Bone marrow (tissue), 2 donors: ENCODE measurements at regions not wholly inside any gene's neighbourhood (a gene's known extent, or its start where the extent isn't known, plus 50 kb on each side); places are given as distances from the start of the nearest gene placed in this dataset.
"Not testable (repeated sequence)": the region's sequence is repeated elsewhere in the genome, so short reads cannot be mapped to it uniquely, and the experiment has no call there.

Source experiments
- DNase-seq, 2 donors: peaks; one replicate each; lab custom pipeline; 2025; lab: John Stamatoyannopoulos, UW

- DNase-seq, result no peak
These were observed 87.7 kb upstream of the KLF4 start for GRCh38 chr9:107577140-107577776.

- DNase-seq, result no peak
These were observed 81.6 kb upstream of the KLF4 start for GRCh38 chr9:107571148-107571547.

DNA sequence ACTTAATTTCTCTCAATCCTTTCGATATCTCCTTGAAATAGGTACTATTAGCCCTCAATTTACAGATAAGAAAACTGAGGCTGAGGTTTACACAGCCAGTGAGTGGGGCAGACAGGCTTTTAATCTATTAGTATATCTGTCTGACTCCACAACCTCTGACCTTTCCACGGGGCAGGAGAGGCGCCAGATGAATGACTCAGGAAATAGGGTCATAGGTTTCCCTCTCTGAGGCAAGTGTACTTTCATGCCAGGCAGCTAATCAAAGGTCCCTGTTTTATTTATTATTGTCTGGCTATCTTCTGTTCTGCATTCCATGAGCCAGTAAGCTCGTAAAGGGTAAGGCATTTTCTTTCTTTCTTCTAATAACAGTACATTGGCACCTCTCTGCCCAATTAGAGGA lies 79.6 kb upstream of the KLF4 start:
- DNase-seq, result no peak

- DNase-seq, result not testable (repeated sequence)
These were observed 78.8 kb upstream of the KLF4 start for GRCh38 chr9:107568406-107568805.

DNA sequence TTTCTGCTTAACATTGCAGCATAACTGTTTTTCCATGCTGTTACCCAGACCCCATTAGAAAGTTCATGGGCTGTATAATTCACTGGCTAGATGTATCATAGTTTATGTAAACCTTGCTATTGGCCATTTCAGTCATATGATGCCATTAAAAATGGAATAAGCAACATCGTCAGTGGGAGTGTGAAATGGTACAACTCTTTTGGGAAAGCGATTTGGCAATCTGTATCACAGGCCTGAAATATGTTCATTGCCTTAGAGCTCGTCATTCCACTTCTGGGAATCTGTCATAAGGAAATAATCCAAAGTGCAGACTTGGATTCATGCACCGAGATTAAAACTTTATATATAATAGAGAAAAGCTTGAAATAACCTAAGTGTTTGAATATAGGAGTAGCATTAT lies 77.9 kb upstream of the KLF4 start:
- DNase-seq, result no peak

- DNase-seq, result no peak
These were observed 77.1 kb upstream of the KLF4 start for GRCh38 chr9:107566611-107567061.

- DNase-seq, result no peak
These were observed 73.2 kb upstream of the KLF4 start for GRCh38 chr9:107562798-107563197.

DNA sequence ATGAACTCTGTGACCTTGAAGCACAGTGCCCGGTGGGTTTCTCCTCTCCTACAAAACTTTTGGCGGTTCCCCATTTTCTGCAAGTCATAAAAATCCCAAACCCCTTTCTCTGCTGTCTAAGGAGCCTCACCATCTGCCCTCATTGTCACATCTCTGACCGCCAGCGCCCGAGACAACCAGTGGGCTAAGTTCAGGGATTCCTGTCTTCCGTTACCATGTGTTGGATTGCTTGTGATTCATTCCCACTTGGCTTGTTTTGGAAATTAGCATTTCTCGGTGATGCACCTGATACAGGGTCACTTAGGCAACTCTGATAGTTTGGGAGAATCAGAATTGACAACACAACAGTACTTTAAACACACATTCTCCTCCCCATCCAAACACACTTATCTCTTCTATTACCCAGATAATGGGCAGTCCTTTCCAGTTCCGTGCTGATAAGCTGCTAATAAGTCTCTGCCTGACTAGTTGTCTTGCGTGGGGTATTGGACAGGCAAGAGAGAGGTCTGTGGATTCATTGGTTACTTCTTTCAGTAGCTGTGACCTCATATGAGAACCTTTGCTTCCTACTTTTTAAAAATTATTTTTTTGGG lies 70.0 kb upstream of the KLF4 start:
- DNase-seq, result no peak

GRCh38 chr9:107557236-107557990 lies 67.8 kb upstream of the KLF4 start:
- DNase-seq, result no peak

DNA sequence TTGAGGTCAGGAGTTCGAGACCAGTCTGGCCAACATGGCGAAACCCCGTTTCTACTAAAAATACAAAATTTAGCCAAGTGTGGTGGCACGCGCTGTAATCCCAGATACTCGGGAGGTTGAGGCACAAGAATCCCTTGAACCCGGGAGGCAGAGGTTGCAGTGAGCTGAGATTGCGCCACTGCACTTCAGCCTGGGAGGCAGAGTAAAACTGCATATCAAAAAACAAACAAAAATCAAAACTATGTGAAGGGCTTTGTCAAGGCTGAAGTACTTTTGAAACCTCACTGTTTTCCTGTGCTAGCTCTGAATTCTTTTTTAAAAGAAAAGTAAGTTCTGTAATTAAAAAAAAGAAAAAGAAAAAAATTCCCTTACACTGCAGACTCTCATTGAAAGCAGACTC lies 65.1 kb upstream of the KLF4 start:
- no peak for DNase-seq

DNA sequence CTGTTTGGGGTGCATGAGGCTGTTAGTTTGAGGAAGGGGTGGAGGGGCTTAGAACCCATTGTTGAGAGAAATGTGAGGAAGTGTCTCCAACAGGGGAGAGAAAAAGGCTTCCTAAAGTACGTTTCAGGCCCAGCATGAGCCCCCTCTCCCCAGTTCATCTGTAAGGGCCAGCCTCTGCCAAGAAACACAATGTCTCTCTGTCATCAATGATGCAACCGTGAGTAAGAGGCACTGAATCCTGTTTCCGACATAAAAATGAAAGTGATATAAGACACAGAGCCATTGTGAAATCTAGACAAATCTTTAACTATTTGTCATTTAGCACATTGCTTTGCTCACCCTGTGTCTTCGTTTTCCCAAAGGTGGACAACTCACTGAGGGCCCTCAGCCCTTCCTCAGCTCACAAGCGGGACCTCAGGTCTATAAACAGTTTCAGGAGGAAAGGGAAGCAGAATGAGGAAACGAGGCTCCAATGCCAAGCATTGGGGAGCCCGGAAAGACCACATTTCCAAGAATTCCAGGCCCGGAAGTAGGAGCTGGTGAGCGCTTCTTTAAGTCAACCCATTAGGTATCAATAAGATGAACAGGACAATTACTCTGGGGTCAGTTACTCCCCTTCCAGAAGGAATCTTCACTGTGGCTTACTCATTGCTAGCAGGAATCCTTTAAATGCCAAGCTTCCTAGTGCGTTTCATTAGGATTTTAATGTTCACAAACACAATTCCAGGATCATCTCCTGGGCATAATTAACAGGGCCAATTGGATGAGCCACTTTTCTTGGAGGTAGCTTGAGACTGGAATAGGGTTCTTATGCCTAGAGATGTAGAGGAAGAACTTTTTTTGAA lies 59.0 kb upstream of the KLF4 start:
- no peak for DNase-seq

DNA sequence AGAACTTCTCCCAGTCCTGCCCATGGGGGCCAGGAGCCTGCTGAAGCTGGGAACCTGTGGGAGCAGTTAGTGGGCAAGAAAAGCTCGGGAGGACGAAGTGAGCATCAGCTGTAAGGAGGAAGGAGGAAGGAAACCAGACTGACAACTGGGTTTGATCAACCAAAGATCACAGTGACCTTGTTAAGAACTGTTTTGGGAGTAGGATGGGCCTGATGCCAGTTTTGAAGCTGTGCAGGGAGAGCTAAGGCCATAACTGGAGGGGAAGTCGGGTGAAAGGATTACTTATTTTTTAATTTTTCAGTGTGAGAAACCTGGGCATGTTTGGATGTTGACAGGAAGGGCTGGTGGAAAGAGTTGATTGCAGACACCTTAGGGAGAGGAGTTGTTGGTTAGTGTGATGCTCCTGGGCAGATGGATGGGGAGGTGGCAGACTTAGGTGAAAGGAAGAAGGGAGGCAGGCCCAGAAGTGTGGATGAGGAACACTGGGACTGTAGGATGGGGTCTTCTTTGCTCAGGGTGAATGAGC lies 58.3 kb upstream of the KLF4 start:
- DNase-seq, result no peak

- DNase-seq, result no peak
These were observed 57.7 kb upstream of the KLF4 start for GRCh38 chr9:107547303-107547702.

GRCh38 chr9:107546859-107547258 lies 57.3 kb upstream of the KLF4 start:
- DNase-seq, result no peak

- no peak for DNase-seq
These were observed 55.5 kb upstream of the KLF4 start for GRCh38 chr9:107545036-107545435.

DNA sequence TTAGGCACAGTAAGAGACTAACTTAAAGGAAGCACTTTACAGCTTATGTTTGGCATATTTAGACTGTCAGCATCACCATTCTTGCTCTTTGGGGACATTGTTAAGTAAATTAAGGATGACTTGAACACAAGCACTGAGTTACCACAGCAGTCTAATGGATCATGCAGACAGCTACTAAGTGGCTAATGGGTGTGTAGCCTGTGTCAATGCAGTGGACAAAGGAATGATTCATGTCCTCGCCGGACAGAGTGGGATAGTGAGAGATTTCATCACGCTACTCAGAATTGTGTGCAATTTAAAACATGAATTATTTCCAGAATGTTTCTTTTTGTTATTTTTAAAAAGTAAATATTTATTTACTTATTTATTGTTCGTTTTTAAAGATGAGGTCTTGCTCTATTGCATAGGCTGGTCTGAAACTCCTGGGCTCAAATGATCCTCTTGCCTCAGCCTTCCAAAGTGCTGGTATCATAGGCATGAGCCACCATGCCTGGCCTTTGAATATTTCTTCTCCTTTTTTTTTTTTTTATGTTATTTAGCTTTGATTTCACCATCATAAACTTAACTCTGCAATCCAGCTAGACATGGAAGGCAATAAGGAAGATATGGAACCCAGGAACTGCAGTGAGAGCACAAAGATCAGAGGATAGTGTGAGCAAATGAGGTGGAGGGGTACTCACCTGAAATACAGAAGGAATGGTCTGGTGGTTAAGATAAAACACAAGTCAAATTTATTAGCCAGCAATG lies 53.0 kb upstream of the KLF4 start:
- DNase-seq, result no peak

DNA sequence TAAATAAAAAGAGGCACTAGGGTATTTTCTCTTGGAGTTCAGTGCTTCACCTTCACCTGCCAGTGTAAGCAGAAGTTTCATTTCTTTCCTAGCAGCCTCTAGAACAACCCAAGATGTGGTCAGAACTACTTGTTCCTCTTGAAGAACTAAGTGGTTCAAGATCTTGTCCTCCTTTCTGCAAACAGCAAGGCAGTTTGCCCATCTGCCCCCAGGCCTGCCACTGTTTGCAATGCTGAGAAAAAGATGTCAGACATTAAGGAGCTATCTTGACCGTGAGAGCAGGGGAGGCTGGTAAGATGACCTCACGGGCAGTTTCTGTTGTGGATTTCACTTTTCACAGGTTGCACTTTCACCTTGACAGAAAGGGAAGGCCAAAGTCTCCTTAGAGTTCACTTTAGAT lies 52.0 kb upstream of the KLF4 start:
- DNase-seq, result no peak

DNA sequence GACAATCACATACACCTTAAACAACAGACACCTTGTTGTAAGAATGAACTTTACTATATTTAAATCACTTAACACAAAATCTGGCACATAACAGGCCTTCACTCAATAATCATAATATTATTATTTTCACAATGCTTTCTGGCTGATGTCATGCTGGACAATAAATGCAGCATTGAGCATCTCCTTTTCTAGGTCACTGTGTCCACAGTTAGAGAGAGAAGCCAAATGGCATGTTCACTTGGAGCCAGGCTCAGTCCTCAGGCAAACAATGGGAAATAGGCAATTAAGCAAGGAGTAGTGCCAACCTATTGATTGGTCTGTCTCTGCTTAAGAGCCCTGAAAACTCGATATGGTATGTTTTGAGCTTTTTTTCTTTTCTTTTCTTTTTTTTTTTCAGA lies 50.6 kb upstream of the KLF4 start:
- DNase-seq, result no peak

- DNase-seq, result no peak
These were observed 50.0 kb upstream of the KLF4 start for GRCh38 chr9:107539427-107540163.
